Vagina (tissue), 2 donors: ENCODE measurements at regions not wholly inside any gene's neighbourhood (a gene's known extent, or its start where the extent isn't known, plus 50 kb on each side); places are given as distances from the start of the nearest gene placed in this dataset.

Source experiments
- POLR2A ChIP-seq, 2 donors: fragments of 450-650 bp; IDR thresholded peaks; one replicate each; pipeline ENCODE4 v1.6.1; 2017; ENCODE audit warnings: antibody characterized with exemption in 2 of 2, mild to moderate bottlenecking in 2 of 2, moderate library complexity in 2 of 2
- POLR2AphosphoS5 ChIP-seq, 2 donors: sonication (generic); formaldehyde crosslinking; IDR thresholded peaks; one replicate each; pipeline ENCODE4 v1.9.0; 2017; ENCODE audit warnings: antibody characterized with exemption in 2 of 2, mild to moderate bottlenecking in 2 of 2, low read depth in 1 of 2; ENCODE audit not compliant: insufficient read depth in 1 of 2
- TF ChIP-seq, protein P1 (sequence below), 3 experiments: fragments of 450-650 bp in 2 of 3; fragments of 200-600 bp in 1 of 3; sonication (generic) in 1 of 3; IDR thresholded peaks; one replicate each; pipeline ENCODE4 v1.5.1; 2017 to 2019; ENCODE audit warnings: antibody characterized with exemption in 3 of 3, mild to moderate bottlenecking in 2 of 3, moderate library complexity in 2 of 3

DNA sequence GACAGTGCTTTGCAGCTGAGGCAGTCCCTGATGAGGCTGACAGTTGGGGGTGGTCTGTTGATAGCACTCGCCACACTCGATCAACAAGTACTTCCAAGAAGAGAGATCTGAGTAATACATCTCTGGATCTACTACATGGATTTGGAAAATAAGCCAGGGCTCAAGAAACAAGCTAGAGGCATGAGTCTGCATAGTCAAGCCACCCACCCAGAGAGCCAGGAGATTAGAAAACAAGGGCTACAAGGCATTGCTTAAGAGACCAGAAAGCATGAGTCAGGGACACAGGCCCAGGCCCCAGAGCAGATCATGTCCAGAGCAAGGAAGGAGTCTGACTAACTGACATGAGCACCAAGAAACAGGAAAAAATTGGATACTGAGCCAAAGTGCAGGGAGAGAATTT, 196.9 kb upstream of the CWC22 start:
- TF ChIP-seq, protein P1, sequence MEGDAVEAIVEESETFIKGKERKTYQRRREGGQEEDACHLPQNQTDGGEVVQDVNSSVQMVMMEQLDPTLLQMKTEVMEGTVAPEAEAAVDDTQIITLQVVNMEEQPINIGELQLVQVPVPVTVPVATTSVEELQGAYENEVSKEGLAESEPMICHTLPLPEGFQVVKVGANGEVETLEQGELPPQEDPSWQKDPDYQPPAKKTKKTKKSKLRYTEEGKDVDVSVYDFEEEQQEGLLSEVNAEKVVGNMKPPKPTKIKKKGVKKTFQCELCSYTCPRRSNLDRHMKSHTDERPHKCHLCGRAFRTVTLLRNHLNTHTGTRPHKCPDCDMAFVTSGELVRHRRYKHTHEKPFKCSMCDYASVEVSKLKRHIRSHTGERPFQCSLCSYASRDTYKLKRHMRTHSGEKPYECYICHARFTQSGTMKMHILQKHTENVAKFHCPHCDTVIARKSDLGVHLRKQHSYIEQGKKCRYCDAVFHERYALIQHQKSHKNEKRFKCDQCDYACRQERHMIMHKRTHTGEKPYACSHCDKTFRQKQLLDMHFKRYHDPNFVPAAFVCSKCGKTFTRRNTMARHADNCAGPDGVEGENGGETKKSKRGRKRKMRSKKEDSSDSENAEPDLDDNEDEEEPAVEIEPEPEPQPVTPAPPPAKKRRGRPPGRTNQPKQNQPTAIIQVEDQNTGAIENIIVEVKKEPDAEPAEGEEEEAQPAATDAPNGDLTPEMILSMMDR (IDR thresholded peaks at IDR 0.05), result no peak
- TF ChIP-seq POLR2A (IDR thresholded peaks at IDR 0.05) (no peak), POLR2AphosphoS5 (IDR thresholded peaks at IDR 0.05; ENCODE audit: insufficient read depth in 1 of 2, low read depth in 1 of 2) (no peak)
